ENCODE measurements at regions not wholly inside any gene's neighbourhood (a gene's known extent, or its start where the extent isn't known, plus 50 kb on each side); places are given as distances from the start of the nearest gene placed in this dataset.

GRCh38 chr20:50267041-50267865 is 76.6 kb downstream of the CEBPB start:
- H3K9ac ChIP-seq (ENCODE audit: insufficient read length, low read depth), result peak overlapping the region; percentile 62
- no peaks in the 10 kb centered on the region for H3K36me3 ChIP-seq (ENCODE audit: insufficient read depth, insufficient read length, low read length)
- peaks cover 23% of the 10 kb centered on the region for H3K4me1 ChIP-seq (ENCODE audit: insufficient read depth, insufficient read length)
- H3K9me3 ChIP-seq (ENCODE audit: insufficient read depth, low read length), result no peaks in the 10 kb centered on the region
- no peak for TF ChIP-seq SUZ12 (IDR thresholded peaks at IDR 0.05; ENCODE audit: extremely low read depth, insufficient read depth, insufficient read length)
- no peak for TF ChIP-seq ZNF274 (IDR thresholded peaks at IDR 0.05; ENCODE audit: low read depth, low read length)
- no peak for TF ChIP-seq YY1 (IDR thresholded peaks at IDR 0.05; ENCODE audit: insufficient read depth, insufficient read length)
- no peak for DNase-seq (ENCODE audit: low read depth, low spot score)
- no peak overlapping the region for H3K4me3 ChIP-seq (ENCODE audit: insufficient read length, low read depth)
- no peaks in the 10 kb centered on the region for H3K27me3 ChIP-seq (ENCODE audit: insufficient read depth, insufficient read length)

GRCh38 chr20:50267866-50268219 is 77.2 kb downstream of the CEBPB start:
- H3K4me1 ChIP-seq (ENCODE audit: insufficient read depth, insufficient read length), result peaks cover 23% of the 10 kb centered on the region
- no peak for TF ChIP-seq SUZ12 (IDR thresholded peaks at IDR 0.05; ENCODE audit: extremely low read depth, insufficient read depth, insufficient read length)
- no peaks in the 10 kb centered on the region for H3K27me3 ChIP-seq (ENCODE audit: insufficient read depth, insufficient read length)
- peak overlapping the region; percentile 44 for H3K9ac ChIP-seq (ENCODE audit: insufficient read length, low read depth)
- DNase-seq (ENCODE audit: low read depth, low spot score), result no peak
- no peaks in the 10 kb centered on the region for H3K36me3 ChIP-seq (ENCODE audit: insufficient read depth, insufficient read length, low read length)
- H3K9me3 ChIP-seq (ENCODE audit: insufficient read depth, low read length), result no peaks in the 10 kb centered on the region
- H3K4me3 ChIP-seq (ENCODE audit: insufficient read length, low read depth), result no peak overlapping the region

- TF ChIP-seq SUZ12 (IDR thresholded peaks at IDR 0.05; ENCODE audit: extremely low read depth, insufficient read depth, insufficient read length) (no peak), ZNF274 (IDR thresholded peaks at IDR 0.05; ENCODE audit: low read depth, low read length) (no peak), YY1 (IDR thresholded peaks at IDR 0.05; ENCODE audit: insufficient read depth, insufficient read length) (no peak)
- no peaks in the 10 kb centered on the region for H3K27me3 ChIP-seq (ENCODE audit: insufficient read depth, insufficient read length)
- H3K9me3 ChIP-seq (ENCODE audit: insufficient read depth, low read length), result no peaks in the 10 kb centered on the region
- peaks cover 23% of the 10 kb centered on the region for H3K4me1 ChIP-seq (ENCODE audit: insufficient read depth, insufficient read length)
- no peak overlapping the region for H3K4me3 ChIP-seq (ENCODE audit: insufficient read length, low read depth)
- H3K9ac ChIP-seq (ENCODE audit: insufficient read length, low read depth), result no peak overlapping the region
- DNase-seq (ENCODE audit: low read depth, low spot score), result no peak
- no peaks in the 10 kb centered on the region for H3K36me3 ChIP-seq (ENCODE audit: insufficient read depth, insufficient read length, low read length)
Measured at GRCh38 chr20:50269091-50270033, 78.7 kb downstream of the CEBPB start.

- TF ChIP-seq SUZ12 (IDR thresholded peaks at IDR 0.05; ENCODE audit: extremely low read depth, insufficient read depth, insufficient read length), result no peak
- TF ChIP-seq ZNF274 (IDR thresholded peaks at IDR 0.05; ENCODE audit: low read depth, low read length), result no peak
- no peak for TF ChIP-seq YY1 (IDR thresholded peaks at IDR 0.05; ENCODE audit: insufficient read depth, insufficient read length)
- Histone ChIP-seq H3K4me3 (ENCODE audit: insufficient read length, low read depth) (no peak overlapping the region), H3K36me3 (ENCODE audit: insufficient read depth, insufficient read length, low read length) (no peaks in the 10 kb centered on the region), H3K9me3 (ENCODE audit: insufficient read depth, low read length) (no peaks in the 10 kb centered on the region), H3K9ac (ENCODE audit: insufficient read length, low read depth) (no peak overlapping the region), H3K27me3 (ENCODE audit: insufficient read depth, insufficient read length) (no peaks in the 10 kb centered on the region), H3K4me1 (ENCODE audit: insufficient read depth, insufficient read length) (peaks cover 23% of the 10 kb centered on the region)
- DNase-seq (ENCODE audit: low read depth, low spot score), result no peak
Measured at GRCh38 chr20:50270034-50270395, 79.4 kb downstream of the CEBPB start.

- Histone ChIP-seq H3K9ac (ENCODE audit: insufficient read length, low read depth) (no peak overlapping the region), H3K4me3 (ENCODE audit: insufficient read length, low read depth) (no peak overlapping the region), H3K4me1 (ENCODE audit: insufficient read depth, insufficient read length) (peaks cover 24% of the 10 kb centered on the region), H3K36me3 (ENCODE audit: insufficient read depth, insufficient read length, low read length) (no peaks in the 10 kb centered on the region), H3K9me3 (ENCODE audit: insufficient read depth, low read length) (no peaks in the 10 kb centered on the region), H3K27me3 (ENCODE audit: insufficient read depth, insufficient read length) (no peaks in the 10 kb centered on the region)
- no peak for DNase-seq (ENCODE audit: low read depth, low spot score)
- TF ChIP-seq SUZ12 (IDR thresholded peaks at IDR 0.05; ENCODE audit: extremely low read depth, insufficient read depth, insufficient read length) (no peak), YY1 (IDR thresholded peaks at IDR 0.05; ENCODE audit: insufficient read depth, insufficient read length) (no peak), ZNF274 (IDR thresholded peaks at IDR 0.05; ENCODE audit: low read depth, low read length) (no peak)
Measured at GRCh38 chr20:50270569-50270968, 79.9 kb downstream of the CEBPB start.

GRCh38 chr20:50271176-50271575 is 80.5 kb downstream of the CEBPB start:
- Histone ChIP-seq H3K36me3 (ENCODE audit: insufficient read depth, insufficient read length, low read length) (no peaks in the 10 kb centered on the region), H3K27me3 (ENCODE audit: insufficient read depth, insufficient read length) (no peaks in the 10 kb centered on the region), H3K4me1 (ENCODE audit: insufficient read depth, insufficient read length) (peaks cover 27% of the 10 kb centered on the region), H3K9ac (ENCODE audit: insufficient read length, low read depth) (no peak overlapping the region), H3K4me3 (ENCODE audit: insufficient read length, low read depth) (no peak overlapping the region), H3K9me3 (ENCODE audit: insufficient read depth, low read length) (no peaks in the 10 kb centered on the region)
- TF ChIP-seq YY1 (IDR thresholded peaks at IDR 0.05; ENCODE audit: insufficient read depth, insufficient read length) (no peak), SUZ12 (IDR thresholded peaks at IDR 0.05; ENCODE audit: extremely low read depth, insufficient read depth, insufficient read length) (no peak), ZNF274 (IDR thresholded peaks at IDR 0.05; ENCODE audit: low read depth, low read length) (no peak)
- DNase-seq (ENCODE audit: low read depth, low spot score), result no peak

GRCh38 chr20:50271612-50272011 is 81.0 kb downstream of the CEBPB start:
- no peaks in the 10 kb centered on the region for H3K27me3 ChIP-seq (ENCODE audit: insufficient read depth, insufficient read length)
- no peaks in the 10 kb centered on the region for H3K36me3 ChIP-seq (ENCODE audit: insufficient read depth, insufficient read length, low read length)
- H3K4me1 ChIP-seq (ENCODE audit: insufficient read depth, insufficient read length), result peaks cover 27% of the 10 kb centered on the region
- no peak for DNase-seq (ENCODE audit: low read depth, low spot score)
- H3K4me3 ChIP-seq (ENCODE audit: insufficient read length, low read depth), result no peak overlapping the region
- TF ChIP-seq YY1 (IDR thresholded peaks at IDR 0.05; ENCODE audit: insufficient read depth, insufficient read length) (no peak), SUZ12 (IDR thresholded peaks at IDR 0.05; ENCODE audit: extremely low read depth, insufficient read depth, insufficient read length) (no peak), ZNF274 (IDR thresholded peaks at IDR 0.05; ENCODE audit: low read depth, low read length) (no peak)
- H3K9me3 ChIP-seq (ENCODE audit: insufficient read depth, low read length), result no peaks in the 10 kb centered on the region
- H3K9ac ChIP-seq (ENCODE audit: insufficient read length, low read depth), result no peak overlapping the region

All from NT2/D1 (cell line).